GM23248 (cell line): ENCODE measurements at regions not wholly inside any gene's neighbourhood (a gene's known extent, or its start where the extent isn't known, plus 50 kb on each side); places are given as distances from the start of the nearest gene placed in this dataset.

Experiments
- EZH2 ChIP-seq: fragments of 200-600 bp; sonication (generic); IDR thresholded peaks from 2 replicates; pipeline ENCODE4 v1.6.1; 2018; ENCODE audit warnings: antibody characterized with exemption, mild to moderate bottlenecking; ENCODE audit not compliant: insufficient read depth, poor library complexity, severe bottlenecking
- EZH2phosphoT487 ChIP-seq: fragments of 200-600 bp; sonication (generic); IDR thresholded peaks from 2 replicates; pipeline ENCODE4 v1.6.1; 2018; ENCODE audit warnings: antibody characterized with exemption, moderate library complexity, mild to moderate bottlenecking, low read depth; ENCODE audit not compliant: insufficient read depth

DNA sequence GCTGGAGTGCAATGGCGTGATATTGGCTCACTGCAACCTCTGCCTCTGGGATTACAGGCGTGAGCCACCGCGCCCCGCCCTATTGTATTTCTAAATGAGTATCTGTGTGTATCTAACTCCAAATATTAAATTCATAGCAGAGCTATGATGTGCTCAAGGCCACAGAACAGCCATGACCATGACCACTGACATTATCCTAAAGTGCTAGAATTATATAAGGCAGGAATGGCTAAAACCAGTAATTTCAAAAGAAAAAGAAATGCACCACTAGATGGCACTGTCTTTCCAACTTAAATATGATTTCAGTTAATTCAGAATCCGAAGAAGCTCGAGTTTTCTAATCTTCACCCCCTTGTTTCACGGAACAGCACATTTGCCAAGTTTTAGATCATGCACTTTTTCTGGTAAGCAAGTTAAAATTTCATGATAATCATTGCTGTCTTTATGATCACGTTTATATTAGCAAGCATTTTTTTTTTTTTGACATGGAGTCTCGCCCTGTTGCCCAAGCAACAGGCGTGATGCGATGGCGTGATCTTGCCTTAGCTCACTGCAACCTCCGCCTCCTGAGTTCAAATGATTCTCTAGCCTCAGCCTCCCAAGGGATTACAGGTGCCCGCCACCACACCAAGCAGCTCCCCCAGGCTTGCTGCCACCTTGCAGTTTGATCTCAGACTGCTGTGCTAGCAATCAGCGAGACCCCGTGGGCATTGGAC is 65.3 kb downstream of the OR13A1 start:
- TF ChIP-seq EZH2: no peak
- no peak for TF ChIP-seq EZH2phosphoT487
